Activated CD8-positive, alpha-beta memory T cell treated with anti-CD3 and anti-CD28 coated beads, Interleukin-2, amount 50 U/mL, for 4 hours (primary cell): ENCODE measurements at regions not wholly inside any gene's neighbourhood (a gene's known extent, or its start where the extent isn't known, plus 50 kb on each side); places are given as distances from the start of the nearest gene placed in this dataset.

Experiments used
- DNase-seq: peaks from one replicate; pipeline ENCODE4 v3.0.0-alpha.2; 2020

DNA sequence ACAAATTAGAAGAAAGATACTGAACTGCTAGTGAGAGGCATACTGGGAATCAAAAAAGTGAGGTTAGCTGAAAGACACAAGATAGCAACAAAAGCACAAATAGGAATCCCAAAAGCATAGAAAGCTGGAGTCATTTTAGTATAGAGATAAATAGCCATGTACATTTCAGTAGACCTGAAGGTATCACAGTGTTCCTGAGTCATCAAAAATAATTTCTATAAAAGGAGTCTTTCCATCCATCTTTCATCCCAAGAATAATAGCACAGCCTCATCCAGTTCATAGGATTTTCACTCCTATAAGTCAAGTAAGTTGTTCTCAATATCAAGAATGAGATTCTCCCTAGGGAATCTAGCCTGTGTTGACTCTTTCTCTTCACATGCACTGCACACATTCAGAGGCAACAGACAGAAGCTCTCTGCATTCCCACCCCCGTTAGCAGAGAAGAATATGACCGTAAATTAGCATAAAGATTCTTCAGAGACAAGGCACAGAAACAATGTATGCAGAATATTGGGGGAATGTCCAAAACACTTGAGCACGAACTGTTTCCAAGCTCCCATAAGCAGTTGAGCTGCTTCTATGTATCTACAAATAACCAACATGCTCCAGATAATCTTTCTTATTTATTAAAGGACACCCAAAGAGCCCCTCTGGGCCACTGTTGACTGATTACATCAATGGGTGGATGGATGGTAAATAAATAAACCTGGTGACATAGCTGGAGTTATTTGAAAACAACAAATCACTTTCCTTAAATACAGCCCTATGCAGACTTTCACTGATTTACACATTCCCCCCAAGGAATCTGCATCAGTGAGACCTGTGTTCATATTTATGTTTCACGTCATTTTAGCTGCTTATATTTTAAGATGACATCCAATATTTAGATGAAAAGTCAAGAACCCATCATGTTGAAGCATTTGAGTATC lies 174.5 kb upstream of the PKDCC start:
- DNase-seq = no peak

DNA sequence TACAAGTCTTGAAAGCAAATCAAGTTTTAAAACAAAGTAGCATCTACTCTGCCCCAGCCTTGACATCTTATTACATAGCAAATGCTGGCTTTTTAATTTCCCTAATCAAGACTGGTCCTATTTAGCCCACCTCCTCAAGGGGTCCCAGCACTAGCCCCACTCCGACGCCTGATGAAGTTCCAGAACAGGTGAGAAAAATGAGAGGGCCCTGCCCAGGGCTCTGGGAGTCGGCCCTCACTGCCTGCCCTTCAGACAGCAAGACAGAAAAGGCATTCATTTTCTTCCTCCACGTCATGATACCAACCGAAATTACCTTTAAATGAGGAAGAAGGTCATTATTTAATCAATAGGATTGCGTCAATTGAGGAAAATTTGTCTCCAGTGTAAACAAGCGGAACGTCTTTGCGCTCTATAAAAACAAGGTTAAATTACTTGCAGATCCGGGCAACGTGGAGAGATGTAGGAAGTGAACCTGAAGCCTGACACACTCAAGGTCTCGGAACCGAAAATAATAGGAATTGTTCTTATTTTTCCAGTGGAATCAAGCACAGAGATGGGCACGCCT lies 170.6 kb upstream of the PKDCC start:
- DNase-seq = no peak

DNA sequence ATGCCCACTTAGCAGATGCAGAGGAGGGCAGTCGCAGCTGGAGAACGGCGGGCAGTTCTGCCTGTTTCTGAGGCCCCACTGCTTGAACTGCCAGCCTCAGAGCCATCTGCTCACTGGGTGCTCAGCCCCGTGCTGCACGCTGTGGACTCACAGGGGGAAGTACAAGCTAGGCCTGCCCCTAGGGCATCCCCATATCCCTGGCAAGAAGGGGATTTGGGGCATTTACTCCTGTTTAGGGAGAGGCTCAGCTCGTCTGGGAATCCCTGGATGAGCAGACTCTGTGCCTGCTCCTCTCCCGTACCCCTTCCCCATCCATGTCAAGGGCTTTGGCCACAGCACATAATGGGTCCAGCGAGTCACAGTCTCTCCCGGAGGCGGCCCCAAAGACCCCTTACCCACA lies 169.8 kb upstream of the PKDCC start:
- no peak for DNase-seq

DNA sequence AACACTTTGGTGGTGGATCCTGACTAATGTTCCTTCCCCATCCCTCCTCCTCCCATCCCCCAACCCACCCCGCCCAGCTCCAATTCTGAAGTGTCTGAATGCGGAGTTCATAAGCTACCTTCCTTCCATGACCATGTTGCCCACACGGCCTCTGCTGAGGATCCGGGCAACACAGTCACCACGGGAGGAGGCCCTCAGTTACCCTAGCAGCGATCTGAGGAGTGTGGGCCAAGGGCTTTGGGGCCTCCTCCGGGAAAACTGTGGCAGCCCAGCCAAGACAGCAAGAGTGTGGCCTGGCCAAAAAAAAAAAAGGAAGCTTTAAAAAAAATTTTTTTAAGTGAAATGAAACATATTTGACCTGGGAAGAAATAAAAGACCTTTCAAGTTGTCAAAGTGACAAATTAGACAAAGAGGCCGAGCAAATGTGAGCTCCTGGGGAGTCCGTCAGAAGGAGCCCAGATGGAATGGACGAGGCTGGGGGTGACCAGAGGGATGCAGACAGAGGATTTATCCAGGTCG lies 169.0 kb upstream of the PKDCC start:
- no peak for DNase-seq

DNA sequence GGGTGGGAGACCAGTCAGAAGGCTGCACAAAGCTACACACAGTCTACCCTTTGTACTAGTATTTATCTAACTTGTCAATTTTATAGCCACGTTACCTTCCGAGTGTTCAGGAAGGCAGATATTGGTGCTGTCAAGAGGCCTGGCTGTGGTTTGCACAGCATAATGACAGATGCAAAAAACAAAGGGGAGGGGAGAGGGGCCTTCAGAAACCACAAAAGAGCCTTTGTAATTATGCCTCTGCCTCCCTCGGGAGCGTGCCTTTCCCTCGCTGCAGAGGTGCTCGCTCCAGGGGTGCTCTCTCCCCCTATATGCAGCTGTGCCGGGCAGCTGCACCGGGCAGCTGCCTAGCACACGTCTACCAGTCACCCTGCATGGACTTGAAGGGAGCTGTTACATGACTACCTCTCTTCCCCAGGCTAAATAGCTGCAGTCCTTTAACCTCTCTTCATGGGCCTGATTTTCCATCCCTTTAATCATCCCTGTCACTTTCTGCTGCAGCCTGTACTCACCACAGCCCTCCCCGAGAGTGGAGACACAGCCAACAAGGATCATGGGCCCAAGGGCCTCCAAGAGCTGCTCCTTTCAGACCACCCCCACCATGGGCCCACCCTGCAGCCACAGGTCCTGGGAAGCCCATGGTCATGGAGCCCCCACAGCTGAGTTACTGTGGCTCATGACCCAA lies 168.4 kb upstream of the PKDCC start:
- DNase-seq = no peak

DNA sequence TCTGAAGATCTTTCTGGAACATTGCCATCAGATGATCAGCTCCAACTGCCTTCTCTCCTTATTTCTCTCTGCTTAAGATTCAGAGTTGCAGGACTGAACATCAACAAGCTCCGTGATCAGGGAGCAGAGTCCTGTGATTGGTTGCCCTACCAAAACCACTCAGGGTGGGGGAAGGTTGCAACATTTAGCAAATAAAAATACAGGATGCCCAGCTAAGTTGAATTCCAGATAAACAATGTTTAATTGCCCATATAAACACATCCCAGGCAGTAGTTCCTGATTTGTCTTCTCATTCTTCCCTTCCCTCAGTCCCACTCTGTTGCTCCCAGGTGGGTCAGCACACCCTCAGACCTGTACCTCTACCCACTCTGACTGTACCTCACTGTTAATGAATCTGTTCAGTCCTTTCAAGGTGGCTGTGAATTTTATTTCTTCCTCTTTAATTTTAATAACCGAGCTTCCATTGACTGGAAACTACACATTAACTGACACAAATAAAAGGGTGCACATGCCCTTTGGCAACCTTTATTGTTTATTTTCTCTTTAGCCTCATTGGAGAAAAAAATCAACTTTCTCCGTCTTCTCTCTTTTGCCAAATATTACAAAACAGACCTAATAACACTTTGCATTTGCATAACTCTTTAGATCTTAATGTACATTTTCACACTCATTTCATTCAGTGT lies 167.1 kb upstream of the PKDCC start:
- DNase-seq = no peak

DNA sequence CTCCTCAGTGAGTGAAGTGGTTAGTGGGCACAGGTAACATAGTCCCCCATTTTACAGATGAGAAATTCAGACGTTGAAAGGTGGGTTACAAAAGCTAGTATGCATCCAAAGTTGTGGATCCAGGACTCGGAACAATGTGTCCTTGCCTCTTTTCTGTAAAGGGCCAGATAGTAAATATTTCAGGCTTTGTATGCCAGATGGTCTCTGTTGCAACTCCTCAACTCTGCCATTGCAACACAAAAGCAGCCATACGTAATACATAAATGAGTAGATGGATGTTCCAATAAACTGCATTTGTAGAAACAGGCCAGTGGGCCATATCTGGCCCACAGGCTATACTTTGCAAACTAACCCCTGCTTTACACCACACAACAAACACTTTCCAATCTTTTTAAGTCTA lies 166.6 kb upstream of the PKDCC start:
- DNase-seq = no peak

DNA sequence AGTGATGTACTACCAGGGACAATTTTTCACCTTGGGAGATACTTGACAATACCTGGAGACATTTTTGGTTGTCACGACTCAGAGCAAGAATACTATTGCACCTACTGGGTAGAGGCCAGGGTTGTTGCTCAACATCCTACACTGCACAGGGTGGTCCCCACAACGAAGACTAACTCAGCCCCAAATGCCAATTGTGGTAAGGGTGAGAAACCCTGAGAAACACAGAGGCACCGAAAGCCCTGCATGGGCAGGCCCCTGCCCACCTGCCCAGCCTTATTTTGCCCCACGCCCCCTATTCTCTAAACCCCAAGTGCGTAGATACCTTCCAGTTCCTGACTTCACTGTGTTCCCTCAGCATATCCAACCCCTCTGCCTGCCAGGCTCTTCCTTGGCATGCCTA lies 163.1 kb upstream of the PKDCC start:
- no peak for DNase-seq

DNA sequence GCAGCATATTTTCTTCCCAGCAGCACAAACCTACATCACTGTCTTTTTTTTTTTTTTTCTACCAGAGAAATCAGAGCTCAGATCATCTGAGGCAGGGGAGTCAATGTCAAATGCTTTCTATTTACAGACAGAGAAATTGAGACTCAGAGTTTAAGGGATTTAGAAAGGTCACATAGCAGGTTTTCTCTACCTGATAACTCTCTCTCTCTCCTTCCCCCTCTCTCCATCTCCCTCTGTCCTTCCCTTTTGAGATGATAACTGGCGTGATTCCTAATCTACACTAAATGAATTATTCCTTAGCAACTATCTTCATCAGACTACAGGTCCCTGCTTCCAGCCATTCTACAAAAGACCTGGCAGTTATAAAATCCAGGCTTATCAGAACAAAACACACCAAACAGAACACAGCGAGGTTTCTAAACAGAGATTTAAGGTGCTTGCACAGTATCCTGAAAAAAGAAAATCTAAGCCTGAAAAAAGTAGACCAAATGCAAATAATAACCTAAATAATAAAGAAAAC lies 161.6 kb upstream of the PKDCC start:
- DNase-seq = no peak

DNA sequence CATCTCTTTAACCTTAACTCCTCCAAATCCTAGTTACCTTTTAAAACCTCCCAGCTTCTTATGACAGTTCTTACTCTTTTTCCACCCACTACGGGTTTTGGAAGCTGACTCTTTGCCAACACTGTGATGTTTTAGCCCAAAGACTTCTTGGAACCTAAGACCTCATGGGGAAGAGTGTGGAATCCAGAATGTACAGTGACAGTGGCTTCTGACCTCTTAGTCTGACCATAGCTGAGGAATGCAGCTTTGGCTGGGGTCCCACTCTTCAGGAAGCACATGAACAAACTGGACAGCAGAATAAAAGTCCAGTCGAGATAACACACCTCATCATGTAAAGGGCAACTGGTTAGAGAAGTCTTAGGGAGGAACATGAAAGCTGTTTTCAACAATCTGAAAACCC lies 161.1 kb upstream of the PKDCC start:
- DNase-seq = no peak

DNA sequence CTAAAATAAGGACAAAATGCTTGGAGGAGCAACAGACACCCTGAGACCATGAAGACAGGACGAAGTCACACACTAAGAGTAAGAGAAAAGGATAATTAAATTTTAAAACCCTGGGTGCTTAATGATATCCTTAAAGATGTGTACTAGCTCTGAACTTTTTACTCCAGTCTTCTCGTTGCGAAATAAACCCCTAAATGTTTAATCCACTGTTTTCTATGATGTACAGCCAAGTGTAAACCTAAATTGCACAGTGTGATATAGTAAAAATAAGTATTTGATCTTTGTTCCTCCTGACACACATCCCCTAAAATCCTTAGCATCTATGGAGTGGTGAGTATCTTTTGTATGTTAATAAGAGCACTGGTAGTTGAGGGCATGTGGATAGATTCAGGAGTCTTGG lies 157.5 kb upstream of the PKDCC start:
- no peak for DNase-seq

DNA sequence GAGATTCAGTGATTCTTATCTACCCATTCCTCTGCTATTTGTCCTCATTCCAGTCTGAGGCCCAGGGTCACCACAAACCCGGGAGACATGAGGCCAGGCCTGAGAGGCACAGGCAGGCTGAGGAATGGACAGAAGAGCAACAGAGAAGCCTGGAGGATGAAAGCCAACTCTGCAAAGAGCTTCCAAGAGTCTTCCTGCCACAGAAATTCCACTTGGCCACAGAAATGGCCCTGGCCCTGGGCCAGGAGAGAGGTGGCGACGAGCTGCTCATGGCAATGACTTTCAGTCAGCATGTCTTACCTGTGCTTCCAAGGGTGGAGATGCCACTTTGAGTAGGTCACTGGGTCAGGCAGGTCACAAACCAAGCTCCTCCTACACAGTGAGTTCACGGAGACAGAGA lies 155.3 kb upstream of the PKDCC start:
- no peak for DNase-seq

DNA sequence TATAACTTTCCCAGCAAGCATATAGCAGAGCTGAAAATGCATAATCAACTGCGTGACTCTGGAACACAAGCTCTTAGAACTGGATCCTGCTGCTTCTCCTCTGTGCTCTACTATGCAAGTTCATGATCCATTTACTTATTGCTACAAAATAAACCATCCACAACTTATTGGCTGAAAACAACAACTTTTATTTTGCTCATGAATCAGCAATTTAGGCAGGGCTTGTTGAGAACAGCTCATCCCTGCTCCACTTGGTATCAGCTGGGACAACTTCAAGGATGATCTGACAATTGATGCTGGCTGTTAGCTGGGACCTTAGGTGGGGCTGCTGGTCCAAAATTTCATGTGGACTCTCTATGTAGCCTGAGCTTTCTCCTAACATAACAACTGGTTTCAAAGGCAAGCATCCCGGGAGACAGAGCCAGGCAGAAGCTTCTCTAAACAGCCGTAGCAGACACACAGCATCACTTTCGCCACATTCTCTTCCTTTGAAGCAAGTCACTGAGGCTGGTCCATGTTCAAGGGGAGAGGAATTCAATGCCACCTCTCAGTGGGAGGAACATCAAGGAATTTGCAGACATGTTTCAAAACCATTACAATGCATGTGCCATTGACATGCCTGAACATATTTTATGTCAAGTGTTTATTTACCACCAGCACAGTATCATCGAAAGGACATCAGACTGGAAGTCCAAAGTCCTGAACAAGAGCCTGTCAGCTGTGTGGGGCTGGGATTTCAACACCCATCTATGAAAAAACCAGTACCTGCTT lies 153.1 kb upstream of the PKDCC start:
- no peak for DNase-seq

DNA sequence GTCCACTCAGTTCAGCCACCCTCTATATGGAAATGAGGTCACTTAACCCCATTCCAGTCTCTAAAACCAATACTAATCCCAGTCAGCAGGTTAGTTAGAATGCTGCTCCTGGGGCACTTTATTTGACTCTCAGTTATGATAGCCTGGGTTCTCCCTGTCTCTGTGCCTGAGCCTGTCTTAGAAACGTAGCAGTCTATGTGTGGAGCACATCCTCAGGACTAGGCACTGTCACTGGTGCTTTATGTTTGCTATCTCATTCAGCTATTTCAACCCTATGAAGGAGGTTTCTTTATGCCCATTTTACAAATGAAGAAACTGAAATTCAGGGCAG lies 152.5 kb upstream of the PKDCC start:
- DNase-seq = no peak

DNA sequence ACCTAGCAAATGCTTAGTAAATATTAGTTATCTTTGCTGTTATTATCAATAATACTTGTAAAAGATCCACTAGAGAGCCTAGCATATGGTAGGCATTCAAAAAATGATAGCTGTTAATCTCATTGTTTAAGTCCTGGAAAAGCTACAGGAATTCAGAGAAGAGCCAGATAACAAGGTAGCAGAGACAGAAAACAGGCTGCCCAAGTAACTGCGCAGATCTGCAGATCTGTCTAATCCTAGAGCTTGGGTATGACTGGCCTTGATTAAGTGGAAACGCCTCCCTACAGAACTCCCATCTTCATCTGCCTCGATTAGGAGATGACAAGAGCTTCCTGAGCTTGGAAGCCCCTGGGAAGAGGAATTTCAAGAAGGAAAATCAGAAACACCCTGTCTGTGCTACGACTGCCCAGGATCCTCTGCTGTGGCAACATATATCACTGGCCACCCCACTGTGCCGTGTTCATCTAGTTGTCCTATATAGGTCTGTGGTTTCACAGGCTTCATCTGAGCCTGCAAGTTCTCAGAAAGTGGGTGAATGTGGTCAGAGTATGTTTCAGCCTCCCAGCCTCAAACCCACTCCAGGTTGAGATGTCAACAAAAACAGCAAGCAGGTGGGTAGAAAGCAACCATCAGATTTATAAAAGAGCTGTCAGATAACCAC lies 151.5 kb upstream of the PKDCC start:
- no peak for DNase-seq

DNA sequence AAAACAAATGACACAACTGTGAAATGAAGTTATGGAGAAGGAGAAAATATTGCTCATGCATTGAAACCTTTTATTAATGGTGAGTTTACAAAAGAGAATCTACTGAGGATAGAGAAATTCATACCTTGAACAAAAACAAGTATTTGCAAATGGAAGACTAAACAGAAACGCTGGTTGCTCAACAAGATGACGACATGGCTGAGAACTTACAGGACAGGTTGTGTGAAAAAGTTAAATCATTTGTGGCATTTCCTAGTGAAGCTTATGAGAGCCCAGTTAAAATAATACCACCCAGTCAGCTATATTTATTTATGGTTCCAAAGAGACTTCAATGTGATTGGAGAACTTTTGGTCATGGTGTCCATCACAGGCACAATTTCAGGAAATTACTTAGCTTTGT lies 148.6 kb upstream of the PKDCC start:
- no peak for DNase-seq

DNA sequence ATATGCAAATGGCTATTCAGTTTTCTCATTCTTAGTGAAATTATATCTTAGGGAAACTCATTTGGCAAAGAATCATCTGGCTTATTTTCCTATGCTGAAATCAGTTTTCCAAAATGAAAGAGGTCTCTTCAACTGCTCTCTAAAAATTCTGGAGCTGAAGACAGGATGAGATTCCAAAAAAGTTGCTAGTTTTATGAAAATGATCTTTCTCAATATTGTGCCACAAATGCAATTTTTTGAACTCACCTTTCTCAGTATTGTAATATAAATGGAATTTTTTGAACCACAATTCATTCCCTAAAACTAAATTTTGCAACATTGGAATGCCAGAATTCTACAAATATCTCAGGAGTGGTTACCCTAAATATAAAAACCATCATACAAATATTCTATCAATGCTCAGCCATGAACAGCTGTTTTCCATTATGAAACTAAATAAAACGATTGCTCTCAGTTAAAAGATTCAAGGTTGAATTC lies 147.7 kb upstream of the PKDCC start:
- no peak for DNase-seq

DNA sequence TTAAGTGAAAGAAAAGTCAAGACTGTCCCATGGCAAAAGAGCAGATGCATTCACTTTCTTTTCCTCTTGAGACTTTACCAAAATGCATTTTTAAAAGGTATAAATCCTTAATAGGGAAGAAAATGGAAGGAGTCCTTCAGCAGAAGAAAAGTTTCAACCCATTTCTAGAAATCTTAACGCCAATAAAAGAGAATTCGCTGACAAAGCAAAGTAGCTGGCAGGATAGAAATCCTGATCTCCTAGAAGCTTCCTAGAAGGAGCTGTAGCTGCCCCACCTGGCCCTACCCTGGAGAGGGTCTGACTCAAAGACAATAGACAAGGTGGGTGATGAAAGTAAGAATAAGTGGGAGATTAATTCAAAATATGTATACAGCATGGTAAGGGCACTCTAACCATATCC lies 144.9 kb upstream of the PKDCC start:
- no peak for DNase-seq

DNA sequence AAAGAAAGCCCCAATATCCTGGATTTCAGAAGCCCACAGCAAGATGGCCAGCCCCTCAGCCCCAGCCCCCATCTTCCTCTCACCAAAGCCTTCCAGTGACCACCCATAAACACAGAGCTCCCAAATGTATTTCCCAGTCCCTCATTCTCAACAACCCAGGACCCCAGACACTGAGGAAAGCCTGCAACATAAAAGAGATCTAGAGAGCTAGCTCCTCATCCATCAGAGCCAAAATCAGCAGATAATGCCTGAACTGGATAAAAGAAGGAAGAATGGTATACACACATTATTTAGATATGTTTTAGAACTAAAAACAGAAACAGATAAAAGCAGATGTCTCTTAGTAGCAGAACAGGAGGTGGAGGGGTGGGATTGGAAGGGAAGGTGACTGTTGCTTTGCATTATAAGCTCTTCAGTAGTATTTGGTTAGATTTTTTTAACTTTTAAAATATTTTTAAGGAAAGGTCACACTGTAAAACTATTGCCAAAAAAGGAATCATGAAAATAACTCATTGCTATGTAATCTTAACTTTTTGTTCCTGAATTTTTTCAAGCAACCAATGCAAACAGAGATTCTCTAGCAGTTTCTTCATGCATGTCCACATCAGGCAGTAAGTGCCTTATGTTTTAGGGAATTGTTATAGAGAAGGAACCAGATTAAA lies 144.2 kb upstream of the PKDCC start:
- no peak for DNase-seq

DNA sequence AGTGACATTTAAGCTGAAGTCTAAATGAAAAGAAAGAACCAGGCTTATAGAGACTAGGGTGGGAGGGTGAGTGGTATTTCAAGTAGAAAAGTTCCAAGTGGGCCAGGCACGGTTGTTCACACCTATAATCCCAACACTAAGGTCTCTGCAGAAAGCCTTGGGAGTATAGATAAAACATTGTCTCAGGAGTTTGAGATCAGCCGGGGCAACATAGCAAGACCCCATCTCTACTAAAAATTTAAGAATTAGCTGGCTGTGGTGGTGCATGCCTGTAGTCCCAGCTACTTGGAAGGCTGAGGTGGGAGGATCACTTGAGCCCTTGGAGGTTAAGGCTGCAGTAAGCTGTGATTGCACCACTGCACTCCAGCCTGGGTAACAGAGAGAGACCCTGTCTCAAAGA lies 143.4 kb upstream of the PKDCC start:
- no peak for DNase-seq
